ENCODE measurements at regions not wholly inside any gene's neighbourhood (a gene's known extent, or its start where the extent isn't known, plus 50 kb on each side); places are given as distances from the start of the nearest gene placed in this dataset.
A peak's percentile ranks its signal among the peaks of the same experiment; 100 is the strongest.

DNA sequence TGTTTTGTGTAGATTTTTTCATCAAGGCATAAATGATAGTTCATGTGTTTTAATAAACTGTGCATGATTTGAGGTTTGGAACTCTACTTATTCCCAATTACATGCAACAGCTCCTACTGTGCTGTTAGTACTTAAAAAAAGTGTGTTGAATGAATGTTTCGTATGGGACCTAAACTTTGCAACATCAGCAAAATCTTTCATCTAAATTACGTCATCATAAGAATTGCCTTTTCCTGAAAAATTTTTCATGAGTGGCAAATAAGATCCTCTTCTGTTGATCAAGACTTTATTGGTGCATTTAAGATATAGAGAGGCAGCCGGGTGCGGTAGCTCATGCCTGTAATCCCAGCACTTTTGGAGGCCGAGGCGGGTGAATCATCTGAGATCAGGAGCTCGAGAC lies 826.1 kb downstream of the SEMA5A start:
- no peak overlapping the region for H3K18ac ChIP-seq (ENCODE audit: extremely low read depth, low read length)
- no peak overlapping the region for H4K8ac ChIP-seq (ENCODE audit: extremely low read depth, insufficient read depth, low read length)
- no peak for DNase-seq (ENCODE audit: low read depth in 1 of 2, low spot score in 2 of 2)
- no peaks in the 10 kb centered on the region for H3K79me1 ChIP-seq (ENCODE audit: low read depth, low read length)
- TF ChIP-seq SIN3A (conservative IDR thresholded peaks at IDR 0.05 in 1 of 2, IDR thresholded peaks at IDR 0.05 in 1 of 2; ENCODE audit: low read depth in 1 of 2, low read length in 2 of 2) (no peak), MAFK (IDR thresholded peaks at IDR 0.05; ENCODE audit: low read depth, low read length) (peak; percentile 78), POLR2A (IDR thresholded peaks at IDR 0.05; ENCODE audit: control extremely low read depth in 1 of 2, low read depth in 2 of 2, low read length in 2 of 2) (no peak)
- H3K56ac ChIP-seq (replicated peaks; ENCODE audit: insufficient read length, low read depth, low read length) = no peak overlapping the region
- H3K4me1 ChIP-seq (replicated peaks in 1 of 4; ENCODE audit: control insufficient read depth in 3 of 4, insufficient read depth in 4 of 4, low read length in 3 of 4) = no peaks in the 10 kb centered on the region
- no peak overlapping the region for H2BK15ac ChIP-seq (ENCODE audit: low read length)
- H2BK20ac ChIP-seq (ENCODE audit: low read length) = no peak overlapping the region
- no peak overlapping the region for H3K27ac ChIP-seq (ENCODE audit: low read depth, low read length)
- H3K14ac ChIP-seq (ENCODE audit: insufficient read length) = no peak overlapping the region
- no peak overlapping the region for H3K4me3 ChIP-seq (ENCODE audit: extremely low read depth in 1 of 4, insufficient read depth in 2 of 4, low read depth in 3 of 4, low read length in 4 of 4)
- H3K23ac ChIP-seq (ENCODE audit: insufficient read length) = no peak overlapping the region
- no peak overlapping the region for H3K4ac ChIP-seq (replicated peaks; ENCODE audit: insufficient read length, low read depth, low read length)
- no peak overlapping the region for H2BK120ac ChIP-seq (replicated peaks; ENCODE audit: low read depth, low read length)
- H2BK5ac ChIP-seq (ENCODE audit: low read depth, low read length) = no peak overlapping the region
- no peak overlapping the region for H3K9ac ChIP-seq (replicated peaks in 1 of 4; ENCODE audit: extremely low read depth in 1 of 4, low read depth in 3 of 4, low read length in 3 of 4)
- POLR2A ChIA-PET (ENCODE audit: partially characterized antibody) = interaction anchor here (0.5 kb wide), 1 partner anchor 10 kb away, joined by 3 read pairs; no protein-coding TSS in a partner anchor
- no peaks in the 10 kb centered on the region for H3K79me2 ChIP-seq (ENCODE audit: control insufficient read depth in 1 of 2, insufficient read depth in 2 of 2, low read length in 2 of 2)
- no peaks in the 10 kb centered on the region for H3K23me2 ChIP-seq (ENCODE audit: low read depth, low read length)
- H2BK12ac ChIP-seq (ENCODE audit: low read depth, low read length) = no peak overlapping the region
- no peak overlapping the region for H2AK5ac ChIP-seq (ENCODE audit: low read depth, low read length)
- no peak overlapping the region for H4K5ac ChIP-seq (ENCODE audit: insufficient read length, low read depth, low read length)
- CTCF ChIA-PET (ENCODE audit: partially characterized antibody) = interaction anchor here (0.7 kb wide), 1 partner anchor 11 kb away, joined by 3 read pairs; no protein-coding TSS in a partner anchor
- WGBS, 2 experiments (ENCODE audit: extremely low coverage in 1 of 2, insufficient coverage in 1 of 2, insufficient read length in 1 of 2, insufficient replicate concordance in 2 of 2, low coverage in 1 of 2, low lambda C conversion rate in 2 of 2, missing lambda C conversion rate in 1 of 2) = 93% methylated on average over 7 of the region's 7 CpGs; no CpG with 5 or more reads in 1 of the 2 experiments
- no peak overlapping the region for H2AFZ ChIP-seq (ENCODE audit: low read length)
- H3K9me3 ChIP-seq (ENCODE audit: insufficient read depth in 2 of 2, low read depth in 1 of 2, low read length in 1 of 2) = no peaks in the 10 kb centered on the region
- H3K36me3 ChIP-seq (ENCODE audit: control insufficient read depth in 2 of 4, insufficient read depth in 4 of 4, low read length in 3 of 4) = no peaks in the 10 kb centered on the region
- no peaks in the 10 kb centered on the region for H3K27me3 ChIP-seq (replicated peaks in 1 of 4; ENCODE audit: control insufficient read depth in 3 of 4, extremely low read depth in 1 of 4, insufficient read depth in 3 of 4, low read length in 3 of 4)
- no peak for FAIRE-seq
- H4K20me1 ChIP-seq (replicated peaks in 1 of 2; ENCODE audit: control insufficient read depth in 1 of 2, insufficient read depth in 2 of 2, low read length in 2 of 2) = no peaks in the 10 kb centered on the region
- no peak overlapping the region for H4K91ac ChIP-seq (replicated peaks; ENCODE audit: insufficient read length, low read length)
- no peak overlapping the region for H3K4me2 ChIP-seq (ENCODE audit: insufficient read depth in 1 of 2, low read depth in 2 of 2, low read length in 2 of 2)

Data from H1 (cell line).